ENCODE measurements at regions not wholly inside any gene's neighbourhood (a gene's known extent, or its start where the extent isn't known, plus 50 kb on each side); places are given as distances from the start of the nearest gene placed in this dataset.

DNA sequence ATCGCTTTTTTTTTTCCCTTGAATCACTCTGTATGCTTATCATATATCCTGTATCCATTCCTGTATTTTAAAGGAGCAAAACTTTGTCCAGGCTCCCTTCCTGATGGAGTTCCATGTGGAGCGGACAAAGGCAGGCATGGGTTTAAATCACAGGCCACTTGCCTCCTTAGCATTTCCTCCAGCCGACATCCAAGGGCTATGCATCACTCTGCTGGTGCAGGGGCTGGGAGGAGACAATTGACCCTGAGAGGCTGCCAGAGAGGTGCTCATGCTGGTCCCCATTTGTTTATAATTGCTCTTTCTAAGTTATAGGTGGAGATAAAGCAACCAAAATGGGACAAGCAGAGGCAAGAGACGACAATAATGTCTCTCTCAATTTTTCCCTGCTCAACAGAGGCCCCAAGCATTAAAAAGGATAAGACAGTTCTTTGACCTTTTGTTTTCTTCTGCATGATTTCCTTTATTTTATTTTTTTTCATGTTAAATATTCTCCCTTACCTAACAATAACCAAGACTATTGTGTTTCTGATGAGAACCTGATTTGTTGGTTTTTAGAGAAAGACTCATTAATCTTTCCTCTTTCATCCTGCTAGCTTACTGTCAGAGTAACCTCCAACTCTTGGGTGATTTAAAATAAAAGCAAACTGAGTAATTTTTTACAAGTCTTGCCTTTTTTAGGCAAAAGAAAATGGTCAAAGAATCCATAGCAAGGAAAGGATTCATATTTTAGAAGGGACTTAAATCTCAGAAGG lies 353.7 kb downstream of the ADGRL2 start:
- Histone ChIP-seq H2BK20ac (ENCODE audit: low read depth, low read length) (no peak overlapping the region), H3K79me1 (ENCODE audit: low read depth in 1 of 2, low read length in 2 of 2) (no peaks in the 10 kb centered on the region), H3K14ac (replicated peaks; ENCODE audit: low read depth, low read length) (no peak overlapping the region), H2AK9ac (replicated peaks; ENCODE audit: low read depth, low read length, poor library complexity) (no peak overlapping the region), H3K4me3 (ENCODE audit: insufficient read depth, low read depth, low read length) (no peak overlapping the region), H3K4me1 (ENCODE audit: control insufficient read depth, insufficient read depth, low read length) (no peaks in the 10 kb centered on the region), H3K4me2 (ENCODE audit: low read depth, low read length) (no peak overlapping the region), H2BK15ac (ENCODE audit: low read depth, low read length) (no peak overlapping the region), H3K9ac (ENCODE audit: low read depth, low read length) (no peak overlapping the region), H2AK5ac (ENCODE audit: low read depth, low read length) (no peak overlapping the region), H3K9me3 (ENCODE audit: control insufficient read depth, insufficient read depth, low read length) (no peaks in the 10 kb centered on the region), H2AFZ (replicated peaks; ENCODE audit: low read length, poor library complexity) (no peak overlapping the region), H3K23ac (ENCODE audit: low read depth, low read length) (no peak overlapping the region), H3K9me1 (ENCODE audit: insufficient read depth, low read length) (no peaks in the 10 kb centered on the region), H4K5ac (ENCODE audit: low read depth, low read length) (no peak overlapping the region), H3K56ac (ENCODE audit: extremely low read depth, insufficient read depth, low read length) (no peak overlapping the region), H4K8ac (ENCODE audit: low read depth in 2 of 2, low read length in 2 of 2) (no peak overlapping the region), H3K36me3 (ENCODE audit: control insufficient read depth, insufficient read depth, low read length) (no peaks in the 10 kb centered on the region), H3K4ac (ENCODE audit: low read depth, low read length) (no peak overlapping the region), H3K18ac (ENCODE audit: low read depth, low read length) (no peak overlapping the region), H3K27me3 (ENCODE audit: control insufficient read depth, insufficient read depth, low read length) (no peaks in the 10 kb centered on the region), H2BK5ac (ENCODE audit: low read depth, low read length, poor library complexity, severe bottlenecking) (no peak overlapping the region), H2BK120ac (ENCODE audit: low read depth, low read length) (no peak overlapping the region), H4K91ac (ENCODE audit: insufficient read depth, low read depth, low read length) (no peak overlapping the region), H3K27ac (ENCODE audit: insufficient read depth, low read length) (no peak overlapping the region), H4K20me1 (ENCODE audit: insufficient read depth, low read length) (no peaks in the 10 kb centered on the region)
- dilution Hi-C loops (cut with HindIII; ENCODE audit: low sequenced_read_pairs, unreplicated experiment) (no loop called here), in situ Hi-C loops (cut with MboI; ENCODE audit: low sequenced_read_pairs) (no loop called here), intact Hi-C loops (cut with micrococcal nuclease) (no loop called here)
- no CpG with 5 or more reads among the region's 4 CpGs for WGBS, 2 experiments (ENCODE audit: extremely low coverage in 2 of 2, insufficient read length in 1 of 2)
- CTCF ChIA-PET = no interaction called here
- TF ChIP-seq RCOR1 (IDR thresholded peaks at IDR 0.05; ENCODE audit: insufficient replicate concordance, low read length) (no peak), CHD1 (IDR thresholded peaks at IDR 0.05; ENCODE audit: low read depth, low read length) (no peak), BHLHE40 (IDR thresholded peaks at IDR 0.05; ENCODE audit: low read depth, low read length) (no peak), RFX5 (IDR thresholded peaks at IDR 0.05; ENCODE audit: low read depth, low read length) (no peak)
- TF ChIP-seq, protein P1, sequence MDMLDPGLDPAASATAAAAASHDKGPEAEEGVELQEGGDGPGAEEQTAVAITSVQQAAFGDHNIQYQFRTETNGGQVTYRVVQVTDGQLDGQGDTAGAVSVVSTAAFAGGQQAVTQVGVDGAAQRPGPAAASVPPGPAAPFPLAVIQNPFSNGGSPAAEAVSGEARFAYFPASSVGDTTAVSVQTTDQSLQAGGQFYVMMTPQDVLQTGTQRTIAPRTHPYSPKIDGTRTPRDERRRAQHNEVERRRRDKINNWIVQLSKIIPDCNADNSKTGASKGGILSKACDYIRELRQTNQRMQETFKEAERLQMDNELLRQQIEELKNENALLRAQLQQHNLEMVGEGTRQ (IDR thresholded peaks at IDR 0.05; ENCODE audit: low read depth, low read length) = no peak
- POLR2A ChIA-PET (ENCODE audit: unreplicated experiment) = no interaction called here
- ATAC-seq (ENCODE audit: low read depth) = no peak
- BruUV-seq (replicated peaks) = no TSS peak
- DNase-seq = no peak
